B cell (primary cell): ENCODE measurements at regions not wholly inside any gene's neighbourhood (a gene's known extent, or its start where the extent isn't known, plus 50 kb on each side); places are given as distances from the start of the nearest gene placed in this dataset.

Experiments
- ATAC-seq: fragments of 200-7000 bp; cut with Tn5 transposase; one replicate; pipeline ENCODE4 v1.10.0; 2021; ENCODE audit warnings: low read depth, mild to moderate bottlenecking, moderate number of reproducible peaks, moderate library complexity
- CTCF ChIA-PET: fragments of 350-600 bp; sonication (Branson Sonifier 250); formaldehyde crosslinking; loops from one replicate; lab custom pipeline; 2021; ENCODE audit warnings: antibody characterized with exemption, inconsistent platforms; lab: Charles Lee
- POLR2A ChIA-PET: fragments of 350-600 bp; sonication (Branson Sonifier 250); formaldehyde crosslinking; loops from one replicate; lab custom pipeline; 2021; ENCODE audit warnings: antibody characterized with exemption; lab: Charles Lee
- DNase-seq: peaks from one replicate; pipeline ENCODE4 v3.0.0; 2013
- H2AFZ ChIP-seq: 2 replicates; pipeline ENCODE4 v1.6.1; 2012; ENCODE audit warnings: mild to moderate bottlenecking, low read depth, low read length; ENCODE audit not compliant: insufficient read depth, poor library complexity, severe bottlenecking
- H3K27ac ChIP-seq, 2 donors: 1 replicate in 1 of 2; 2 replicates in 1 of 2; pipeline ENCODE4 v1.5.1; 2012 to 2013; ENCODE audit warnings: low read length in 2 of 2, mild to moderate bottlenecking in 2 of 2, moderate library complexity in 1 of 2
- H3K27me3 ChIP-seq, 4 experiments: fragments of 200-600 bp in 1 of 4; sonication (generic) in 1 of 4; replicated peaks in 1 of 4; 1 replicate in 2 of 4; 2 replicates in 2 of 4; pipeline versions ENCODE4 v1.6.1 to v1.7.0; 2013 to 2016; ENCODE audit warnings: low read length in 3 of 4, mild to moderate bottlenecking in 2 of 4, mixed read lengths in 1 of 4, moderate library complexity in 1 of 4; ENCODE audit not compliant: insufficient read depth in 4 of 4, control insufficient read depth in 3 of 4; ENCODE audit errors: control extremely low read depth in 1 of 4
- H3K36me3 ChIP-seq, 2 experiments: replicated peaks in 1 of 2; 1 replicate in 1 of 2; 2 replicates in 1 of 2; pipeline versions ENCODE4 v1.6.1 to v1.7.1; 2013; ENCODE audit warnings: low read length in 1 of 2; ENCODE audit not compliant: insufficient read depth in 2 of 2, control insufficient read depth in 1 of 2; ENCODE audit errors: control extremely low read depth in 1 of 2, extremely low read depth in 1 of 2
- H3K4me1 ChIP-seq, 2 donors: fragments of 200-600 bp in 1 of 2; sonication (generic) in 1 of 2; 1 replicate in 1 of 2; 2 replicates in 1 of 2; pipeline versions ENCODE4 v1.5.1 to v1.6.1; 2013 to 2017; ENCODE audit warnings: low read length in 2 of 2; ENCODE audit not compliant: control insufficient read depth in 2 of 2, insufficient read depth in 2 of 2
- H3K4me2 ChIP-seq: replicated peaks from 2 replicates; pipeline ENCODE3; 2012; ENCODE audit warnings: mild to moderate bottlenecking, low read depth, low read length; ENCODE audit not compliant: poor library complexity, severe bottlenecking
- H3K4me3 ChIP-seq, 5 experiments: fragments of 200-600 bp in 1 of 5; sonication (generic) in 1 of 5; 1 replicate in 3 of 5; 2 replicates in 2 of 5; pipeline versions ENCODE4 v1.5.1 to v1.7.0; 2011 to 2016; ENCODE audit warnings: low read length in 4 of 5, mild to moderate bottlenecking in 4 of 5, low read depth in 2 of 5, control low read depth in 1 of 5, moderate library complexity in 1 of 5; ENCODE audit not compliant: insufficient read depth in 1 of 5; ENCODE audit errors: control extremely low read depth in 1 of 5, extremely low read depth in 1 of 5
- H3K79me2 ChIP-seq: fragments of 200-600 bp; sonication (generic); one replicate; pipeline ENCODE4 v1.6.0; 2016; ENCODE audit warnings: low read length; ENCODE audit not compliant: control insufficient read depth, insufficient read depth
- H3K9ac ChIP-seq: fragments of 200-600 bp; sonication (generic); 2 replicates; pipeline ENCODE4 v1.6.1; 2017; ENCODE audit warnings: mild to moderate bottlenecking, low read length, moderate library complexity
- H3K9me3 ChIP-seq, 3 donors: one replicate each; pipeline versions ENCODE4 v1.6.1 to v1.7.1; 2013; ENCODE audit warnings: low read length in 2 of 3; ENCODE audit not compliant: control insufficient read depth in 2 of 3, insufficient read depth in 1 of 3; ENCODE audit errors: control extremely low read depth in 1 of 3
- H4K20me1 ChIP-seq: 2 replicates; pipeline ENCODE4 v1.6.0; 2012; ENCODE audit warnings: mild to moderate bottlenecking, low read length; ENCODE audit not compliant: insufficient read depth, control insufficient read depth, poor library complexity, severe bottlenecking
- H3K27ac Mint-ChIP-seq: one replicate; pipeline ENCODE4 v1.8.0; 2021; ENCODE audit warnings: mixed read lengths
- H3K27me3 Mint-ChIP-seq: one replicate; pipeline ENCODE4 v1.8.0; 2021; ENCODE audit warnings: mixed read lengths
- H3K4me1 Mint-ChIP-seq: one replicate; pipeline ENCODE4 v1.8.0; 2021; ENCODE audit warnings: mixed read lengths
- H3K4me3 Mint-ChIP-seq: one replicate; pipeline ENCODE4 v1.8.0; 2021; ENCODE audit warnings: mixed read lengths
- H3K9me3 Mint-ChIP-seq: one replicate; pipeline ENCODE4 v1.8.0; 2022; ENCODE audit warnings: mixed read lengths; ENCODE audit not compliant: insufficient read depth
- CTCF ChIP-seq: fragments of 200-600 bp; IDR thresholded peaks from one replicate; pipeline ENCODE4 v1.8.0; 2022; ENCODE audit warnings: antibody characterized with exemption, mild to moderate bottlenecking
- EZH2 ChIP-seq: IDR thresholded peaks from 2 replicates; pipeline ENCODE4 v1.6.1; 2012; ENCODE audit warnings: borderline replicate concordance, low read depth, mild to moderate bottlenecking, moderate library complexity, low read length; ENCODE audit not compliant: insufficient read depth, poor library complexity, severe bottlenecking
- WGBS: methylation state at CpG from one replicate; pipeline ENCODE4 v1.1.5; 2013; ENCODE audit warnings: missing lambda C conversion rate; ENCODE audit not compliant: insufficient coverage; 5-methylcytosine and 5-hydroxymethylcytosine counted together
- intact Hi-C: fragments of 100-400 bp; cut with micrococcal nuclease; formaldehyde crosslinking; loops from one replicate; pipeline ENCODE4 v1.10.0; 2022

- no peak for TF ChIP-seq CTCF
- no peak for TF ChIP-seq EZH2
- no CpG with 5 or more reads among the region's 1 CpG for WGBS
- no peak overlapping the region for H3K9ac ChIP-seq
- H3K27ac Mint-ChIP-seq, result no peak overlapping the region
- DNase-seq (no peak), ATAC-seq (no peak)
- H3K36me3 ChIP-seq, result no peaks in the 10 kb centered on the region
- H3K27me3 ChIP-seq, result no peaks in the 10 kb centered on the region
- no peaks in the 10 kb centered on the region for H4K20me1 ChIP-seq
- H3K4me3 Mint-ChIP-seq, result no peak overlapping the region
- H3K9me3 Mint-ChIP-seq, result peaks cover 7% of the 10 kb centered on the region
- ChIA-PET POLR2A (no interaction called here), CTCF (no interaction called here)
- no peak overlapping the region for H3K27ac ChIP-seq
- H3K79me2 ChIP-seq, result no peaks in the 10 kb centered on the region
- H3K4me1 ChIP-seq, result no peaks in the 10 kb centered on the region
- H2AFZ ChIP-seq, result no peak overlapping the region
- H3K4me3 ChIP-seq, result no peak overlapping the region
- peaks cover 0 to 1% (median 0%) of the 10 kb centered on the region in 3 donors for H3K9me3 ChIP-seq
- no peak overlapping the region for H3K4me2 ChIP-seq
- no peaks in the 10 kb centered on the region for H3K27me3 Mint-ChIP-seq
- no peaks in the 10 kb centered on the region for H3K4me1 Mint-ChIP-seq
- intact Hi-C loops, result no loop called here
Measured at GRCh38 chr12:28652239-28652638, 462.0 kb downstream of the CCDC91 start.

DNA sequence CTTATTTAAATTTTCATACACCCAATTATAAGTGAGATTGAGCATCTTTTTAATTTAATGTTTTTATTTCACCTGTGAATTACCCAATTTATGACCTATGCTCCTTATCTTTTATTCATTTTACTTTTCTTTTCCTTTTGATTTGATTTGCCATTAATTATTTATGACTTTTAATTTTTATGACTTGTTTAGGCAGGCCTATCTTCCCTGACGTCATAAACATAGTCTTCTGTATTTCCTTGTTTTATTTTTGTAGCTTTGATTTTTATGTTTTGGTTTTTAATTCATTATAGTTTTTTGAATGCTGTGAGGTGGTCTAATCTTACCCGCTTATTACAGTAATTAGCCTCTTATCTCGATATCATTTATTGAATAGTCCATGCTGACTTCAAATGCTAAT lies 467.1 kb upstream of the FAR2 start:
- no peak overlapping the region for H3K4me3 Mint-ChIP-seq
- Histone ChIP-seq H3K4me1 (no peaks in the 10 kb centered on the region), H3K9me3 (no peaks in the 10 kb centered on the region), H3K36me3 (no peaks in the 10 kb centered on the region), H4K20me1 (no peaks in the 10 kb centered on the region), H2AFZ (no peak overlapping the region), H3K4me3 (no peak overlapping the region), H3K79me2 (no peaks in the 10 kb centered on the region), H3K27me3 (no peaks in the 10 kb centered on the region), H3K27ac (no peak overlapping the region), H3K9ac (no peak overlapping the region), H3K4me2 (no peak overlapping the region)
- TF ChIP-seq EZH2 (no peak), CTCF (no peak)
- no peaks in the 10 kb centered on the region for H3K4me1 Mint-ChIP-seq
- ChIA-PET POLR2A (no interaction called here), CTCF (no interaction called here)
- no peak overlapping the region for H3K27ac Mint-ChIP-seq
- no peaks in the 10 kb centered on the region for H3K27me3 Mint-ChIP-seq
- ATAC-seq, result no peak
- WGBS, result no CpG with 5 or more reads among the region's 3 CpGs
- intact Hi-C loops, result no loop called here
- H3K9me3 Mint-ChIP-seq, result peaks cover 2% of the 10 kb centered on the region
- no peak for DNase-seq
